ENCODE measurements at regions not wholly inside any gene's neighbourhood (a gene's known extent, or its start where the extent isn't known, plus 50 kb on each side); places are given as distances from the start of the nearest gene placed in this dataset.

GRCh38 chr2:198597648-198598047 lies 793.3 kb downstream of the PLCL1 start:
- no peak for DNase-seq (ENCODE audit: low read depth)
- H3K4me3 ChIP-seq (ENCODE audit: low read depth, low read length): no peak overlapping the region
- TF ChIP-seq CTCF (IDR thresholded peaks at IDR 0.05; ENCODE audit: insufficient read depth, low read depth, low read length, missing control alignments): no peak

GRCh38 chr2:198596985-198597384 lies 792.6 kb downstream of the PLCL1 start:
- no peak for TF ChIP-seq CTCF (IDR thresholded peaks at IDR 0.05; ENCODE audit: insufficient read depth, low read depth, low read length, missing control alignments)
- no peak for DNase-seq (ENCODE audit: low read depth)
- H3K4me3 ChIP-seq (ENCODE audit: low read depth, low read length): no peak overlapping the region

GRCh38 chr2:198595721-198596120 lies 791.3 kb downstream of the PLCL1 start:
- no peak for TF ChIP-seq CTCF (IDR thresholded peaks at IDR 0.05; ENCODE audit: insufficient read depth, low read depth, low read length, missing control alignments)
- H3K4me3 ChIP-seq (ENCODE audit: low read depth, low read length): no peak overlapping the region
- DNase-seq (ENCODE audit: low read depth): no peak

- no peak for TF ChIP-seq CTCF (IDR thresholded peaks at IDR 0.05; ENCODE audit: insufficient read depth, low read depth, low read length, missing control alignments)
- DNase-seq (ENCODE audit: low read depth): no peak
- no peak overlapping the region for H3K4me3 ChIP-seq (ENCODE audit: low read depth, low read length)
These were observed 787.2 kb downstream of the PLCL1 start for GRCh38 chr2:198591586-198591985.

- H3K4me3 ChIP-seq (ENCODE audit: low read depth, low read length): no peak overlapping the region
- TF ChIP-seq CTCF (IDR thresholded peaks at IDR 0.05; ENCODE audit: insufficient read depth, low read depth, low read length, missing control alignments): no peak
- DNase-seq (ENCODE audit: low read depth): no peak
These were observed 783.3 kb downstream of the PLCL1 start for GRCh38 chr2:198587741-198588140.

- TF ChIP-seq CTCF (IDR thresholded peaks at IDR 0.05; ENCODE audit: insufficient read depth, low read depth, low read length, missing control alignments): no peak
- H3K4me3 ChIP-seq (ENCODE audit: low read depth, low read length): no peak overlapping the region
- no peak for DNase-seq (ENCODE audit: low read depth)
These were observed 782.8 kb downstream of the PLCL1 start for GRCh38 chr2:198587240-198587639.

GRCh38 chr2:198571393-198571792 lies 767.0 kb downstream of the PLCL1 start:
- no peak overlapping the region for H3K4me3 ChIP-seq (ENCODE audit: low read depth, low read length)
- no peak for DNase-seq (ENCODE audit: low read depth)
- TF ChIP-seq CTCF (IDR thresholded peaks at IDR 0.05; ENCODE audit: insufficient read depth, low read depth, low read length, missing control alignments): no peak

All from GM12865 (cell line).